HG02678 (cell line): ENCODE measurements at regions not wholly inside any gene's neighbourhood (a gene's known extent, or its start where the extent isn't known, plus 50 kb on each side); places are given as distances from the start of the nearest gene placed in this dataset.

Source experiments
- ATAC-seq: cut with Tn5 transposase; IDR thresholded peaks from one replicate; pipeline ENCODE4 v1.9.1; 2021; ENCODE audit warnings: mild to moderate bottlenecking, moderate library complexity; ENCODE audit not compliant: unreplicated experiment

GRCh38 chr20:6265204-6265904 lies 142.5 kb upstream of the FERMT1 start:
- ATAC-seq, result no peak

GRCh38 chr20:6253396-6253795 lies 130.6 kb upstream of the FERMT1 start:
- no peak for ATAC-seq

GRCh38 chr20:6245436-6245835 lies 122.6 kb upstream of the FERMT1 start:
- ATAC-seq, result no peak

- no peak for ATAC-seq
These were observed 118.8 kb upstream of the FERMT1 start for GRCh38 chr20:6241591-6241990.

GRCh38 chr20:6240059-6240458 lies 117.2 kb upstream of the FERMT1 start:
- ATAC-seq, result no peak

GRCh38 chr20:6238421-6238820 lies 115.6 kb upstream of the FERMT1 start:
- ATAC-seq, result no peak

GRCh38 chr20:6235510-6235909 lies 112.7 kb upstream of the FERMT1 start:
- ATAC-seq, result no peak

GRCh38 chr20:6232436-6232835 lies 109.6 kb upstream of the FERMT1 start:
- no peak for ATAC-seq

- ATAC-seq, result no peak
These were observed 108.7 kb upstream of the FERMT1 start for GRCh38 chr20:6231556-6231955.

- no peak for ATAC-seq
These were observed 105.5 kb upstream of the FERMT1 start for GRCh38 chr20:6228302-6228843.

- ATAC-seq, result no peak
These were observed 90.5 kb upstream of the FERMT1 start for GRCh38 chr20:6213311-6213710.

GRCh38 chr20:6212903-6213302 lies 90.1 kb upstream of the FERMT1 start:
- no peak for ATAC-seq

- ATAC-seq, result no peak
These were observed 86.3 kb upstream of the FERMT1 start for GRCh38 chr20:6209093-6209492.

GRCh38 chr20:6200092-6200491 lies 77.3 kb upstream of the FERMT1 start:
- no peak for ATAC-seq

- ATAC-seq, result no peak
These were observed 62.4 kb upstream of the FERMT1 start for GRCh38 chr20:6185268-6185667.

GRCh38 chr20:6184086-6184485 lies 61.3 kb upstream of the FERMT1 start:
- no peak for ATAC-seq

- ATAC-seq, result no peak
These were observed 57.7 kb upstream of the FERMT1 start for GRCh38 chr20:6180531-6180930.

- no peak for ATAC-seq
These were observed 55.7 kb upstream of the FERMT1 start for GRCh38 chr20:6178537-6178936.

GRCh38 chr20:6173481-6173880 lies 50.7 kb upstream of the FERMT1 start:
- no peak for ATAC-seq
